PFSK-1 (cell line): ENCODE measurements at regions not wholly inside any gene's neighbourhood (a gene's known extent, or its start where the extent isn't known, plus 50 kb on each side); places are given as distances from the start of the nearest gene placed in this dataset.

ENCODE experiments used
- POLR2AphosphoS5 ChIP-seq: IDR thresholded peaks from 2 replicates; pipeline ENCODE4 v1.6.1; 2012; ENCODE audit warnings: low read depth, mild to moderate bottlenecking, control low read depth, low read length, moderate library complexity
- SIN3A ChIP-seq: IDR thresholded peaks from 2 replicates; pipeline ENCODE4 v1.6.1; 2012; ENCODE audit warnings: mild to moderate bottlenecking, low read length, moderate library complexity, borderline replicate concordance; ENCODE audit not compliant: insufficient read depth
- TAF1 ChIP-seq: IDR thresholded peaks from 2 replicates; pipeline ENCODE4 v1.6.1; 2012; ENCODE audit warnings: low read length, control low read depth, borderline replicate concordance; ENCODE audit not compliant: insufficient read depth
- TF ChIP-seq, protein P1 (sequence below), 2 experiments: IDR thresholded peaks; 2 replicates each; pipeline versions ENCODE4 v1.6.1 to v1.8.0; 2011 to 2012; ENCODE audit warnings: low read depth in 2 of 2, low read length in 2 of 2, control low read depth in 1 of 2, inconsistent platforms in 1 of 2, mild to moderate bottlenecking in 1 of 2, moderate library complexity in 1 of 2; ENCODE audit not compliant: insufficient read depth in 1 of 2

DNA sequence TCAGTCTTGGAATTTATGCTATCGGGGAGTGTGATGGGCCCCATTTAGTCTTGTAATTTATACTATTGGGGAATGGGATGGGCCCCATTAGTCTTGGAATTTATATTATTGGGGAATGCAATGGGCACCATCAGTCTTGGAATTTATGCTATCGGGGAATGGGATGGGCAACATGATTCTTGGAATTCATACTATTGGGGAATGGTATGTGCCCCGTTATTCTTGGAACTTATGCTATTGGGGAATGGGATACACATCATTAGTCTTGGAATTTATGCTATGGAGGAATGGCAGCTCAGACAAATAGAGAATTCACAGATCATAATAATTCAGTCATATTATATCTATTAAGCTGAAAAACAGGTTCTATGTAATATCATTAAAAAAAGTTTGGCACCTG is 300.3 kb downstream of the SMOC2 start:
- TF ChIP-seq POLR2AphosphoS5 = no peak
- TF ChIP-seq, protein P1, sequence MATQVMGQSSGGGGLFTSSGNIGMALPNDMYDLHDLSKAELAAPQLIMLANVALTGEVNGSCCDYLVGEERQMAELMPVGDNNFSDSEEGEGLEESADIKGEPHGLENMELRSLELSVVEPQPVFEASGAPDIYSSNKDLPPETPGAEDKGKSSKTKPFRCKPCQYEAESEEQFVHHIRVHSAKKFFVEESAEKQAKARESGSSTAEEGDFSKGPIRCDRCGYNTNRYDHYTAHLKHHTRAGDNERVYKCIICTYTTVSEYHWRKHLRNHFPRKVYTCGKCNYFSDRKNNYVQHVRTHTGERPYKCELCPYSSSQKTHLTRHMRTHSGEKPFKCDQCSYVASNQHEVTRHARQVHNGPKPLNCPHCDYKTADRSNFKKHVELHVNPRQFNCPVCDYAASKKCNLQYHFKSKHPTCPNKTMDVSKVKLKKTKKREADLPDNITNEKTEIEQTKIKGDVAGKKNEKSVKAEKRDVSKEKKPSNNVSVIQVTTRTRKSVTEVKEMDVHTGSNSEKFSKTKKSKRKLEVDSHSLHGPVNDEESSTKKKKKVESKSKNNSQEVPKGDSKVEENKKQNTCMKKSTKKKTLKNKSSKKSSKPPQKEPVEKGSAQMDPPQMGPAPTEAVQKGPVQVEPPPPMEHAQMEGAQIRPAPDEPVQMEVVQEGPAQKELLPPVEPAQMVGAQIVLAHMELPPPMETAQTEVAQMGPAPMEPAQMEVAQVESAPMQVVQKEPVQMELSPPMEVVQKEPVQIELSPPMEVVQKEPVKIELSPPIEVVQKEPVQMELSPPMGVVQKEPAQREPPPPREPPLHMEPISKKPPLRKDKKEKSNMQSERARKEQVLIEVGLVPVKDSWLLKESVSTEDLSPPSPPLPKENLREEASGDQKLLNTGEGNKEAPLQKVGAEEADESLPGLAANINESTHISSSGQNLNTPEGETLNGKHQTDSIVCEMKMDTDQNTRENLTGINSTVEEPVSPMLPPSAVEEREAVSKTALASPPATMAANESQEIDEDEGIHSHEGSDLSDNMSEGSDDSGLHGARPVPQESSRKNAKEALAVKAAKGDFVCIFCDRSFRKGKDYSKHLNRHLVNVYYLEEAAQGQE (IDR thresholded peaks at IDR 0.05; ENCODE audit: insufficient read depth in 1 of 2, low read depth in 2 of 2, low read length in 2 of 2) = no peak
- no peak for TF ChIP-seq SIN3A
- no peak for TF ChIP-seq TAF1
